ENCODE measurements at regions not wholly inside any gene's neighbourhood (a gene's known extent, or its start where the extent isn't known, plus 50 kb on each side); places are given as distances from the start of the nearest gene placed in this dataset.
"Not testable (repeated sequence)": the region's sequence is repeated elsewhere in the genome, so short reads cannot be mapped to it uniquely, and the experiment has no call there.

- no peak for DNase-seq (ENCODE audit: low read depth)
Observed at GRCh38 chr1:80194221-80194620, 1187.7 kb upstream of the ADGRL4 start.

GRCh38 chr1:80181418-80181817 lies 1174.9 kb upstream of the ADGRL4 start:
- DNase-seq (ENCODE audit: low read depth) = no peak

DNA sequence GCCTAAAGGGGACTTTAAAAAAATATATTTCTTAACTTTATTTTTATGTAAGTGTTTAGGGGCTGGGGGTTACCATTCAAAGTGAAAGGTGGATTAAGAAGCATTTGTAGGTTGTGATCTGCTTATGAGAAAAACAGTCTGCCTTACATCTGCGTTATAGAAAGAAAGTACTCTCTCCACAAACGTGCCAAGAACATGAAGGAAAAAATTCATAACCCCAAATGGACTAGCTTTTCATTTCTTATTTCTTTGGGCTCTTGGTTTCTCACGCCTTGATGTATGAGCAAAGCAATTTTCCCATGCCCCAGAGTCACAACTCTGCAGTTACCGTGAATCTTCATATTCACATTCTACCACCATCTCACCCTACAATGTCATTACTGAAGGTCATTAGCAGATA lies 1165.1 kb upstream of the ADGRL4 start:
- no peak for DNase-seq (ENCODE audit: low read depth)

DNA sequence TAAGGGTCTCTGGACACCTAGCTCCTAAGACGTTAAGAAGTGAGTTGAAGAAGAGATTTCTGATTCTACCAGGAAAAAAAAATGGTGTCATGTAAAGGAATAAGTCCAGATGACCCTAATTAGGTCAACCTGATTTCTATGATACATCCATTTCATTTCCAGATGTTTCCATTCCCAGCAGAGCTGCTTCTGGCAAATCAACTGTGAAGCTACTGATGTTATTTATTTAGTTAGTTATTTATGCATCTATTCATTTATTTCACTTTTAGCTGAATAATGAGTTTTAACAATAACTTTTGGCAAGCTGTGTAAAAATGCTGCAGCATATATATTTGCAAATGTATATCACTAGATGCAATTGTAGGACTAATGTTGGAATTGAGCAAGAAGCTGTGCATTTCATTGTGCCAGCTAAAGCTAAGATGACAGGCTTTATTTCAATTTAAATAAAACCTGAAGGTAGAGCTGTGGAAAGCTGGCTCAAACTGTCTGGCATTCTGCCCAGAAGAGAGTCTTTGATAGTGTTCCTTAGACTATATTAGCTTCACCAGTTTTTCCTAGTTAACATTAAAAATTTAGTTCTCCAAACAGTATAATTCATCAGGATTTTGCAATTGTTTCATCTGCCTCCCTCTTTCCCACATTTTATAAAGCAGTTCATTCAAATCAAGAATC lies 1164.4 kb upstream of the ADGRL4 start:
- no peak for DNase-seq (ENCODE audit: low read depth)

- no peak for DNase-seq (ENCODE audit: low read depth)
Observed at GRCh38 chr1:80164150-80164549, 1157.6 kb upstream of the ADGRL4 start.

DNA sequence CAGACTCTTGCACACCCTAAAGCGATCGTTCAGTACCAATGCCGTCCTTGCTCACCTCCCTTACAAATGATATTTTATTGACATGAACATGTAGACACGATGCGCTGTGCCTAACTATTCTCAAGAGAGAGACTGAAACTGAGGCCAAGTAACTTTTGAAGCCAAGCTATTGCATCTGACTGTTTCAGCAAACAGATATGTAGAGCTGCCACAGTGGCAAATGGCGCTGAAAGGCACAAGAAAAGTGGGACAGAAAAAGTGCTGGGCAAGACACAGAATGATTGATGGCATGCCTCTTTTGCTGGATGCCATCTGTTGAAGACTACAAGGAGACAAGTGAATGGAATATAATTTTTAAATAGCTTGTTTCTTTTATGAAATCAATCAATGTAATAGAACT lies 1157.2 kb upstream of the ADGRL4 start:
- DNase-seq (ENCODE audit: low read depth) = no peak

GRCh38 chr1:80158771-80159170 lies 1152.2 kb upstream of the ADGRL4 start:
- no peak for DNase-seq (ENCODE audit: low read depth)

- no peak for DNase-seq (ENCODE audit: low read depth)
Observed at GRCh38 chr1:80158266-80158665, 1151.7 kb upstream of the ADGRL4 start.

- DNase-seq (ENCODE audit: low read depth) = no peak
Observed at GRCh38 chr1:80155371-80155770, 1148.8 kb upstream of the ADGRL4 start.

- no peak for DNase-seq (ENCODE audit: low read depth)
Observed at GRCh38 chr1:80154176-80154575, 1147.6 kb upstream of the ADGRL4 start.

GRCh38 chr1:80153762-80154161 lies 1147.2 kb upstream of the ADGRL4 start:
- no peak for DNase-seq (ENCODE audit: low read depth)

DNA sequence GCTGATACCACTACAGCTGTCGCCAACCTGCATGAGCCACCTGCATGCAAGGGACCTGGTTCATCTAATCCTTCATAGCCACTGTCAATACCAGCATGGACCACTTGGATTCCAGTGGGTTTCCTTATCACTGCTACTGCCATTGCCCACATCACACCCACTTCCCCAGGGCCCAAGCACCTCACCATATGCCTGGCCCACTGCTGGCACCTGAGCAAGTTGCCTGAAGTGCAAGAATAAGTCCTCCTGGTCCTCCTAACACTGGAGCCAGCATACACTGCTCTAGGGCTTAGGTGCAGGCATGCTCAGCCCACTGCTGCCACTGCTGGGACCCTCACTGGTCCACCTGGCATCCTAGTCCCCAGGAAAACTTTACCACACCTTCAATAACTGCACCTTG lies 1136.8 kb upstream of the ADGRL4 start:
- DNase-seq (ENCODE audit: low read depth) = no peak

GRCh38 chr1:80137946-80138602 lies 1131.5 kb upstream of the ADGRL4 start:
- not testable (repeated sequence) for DNase-seq (ENCODE audit: low read depth)

- DNase-seq (ENCODE audit: low read depth) = no peak
Observed at GRCh38 chr1:80113168-80114038, 1106.9 kb upstream of the ADGRL4 start.

DNA sequence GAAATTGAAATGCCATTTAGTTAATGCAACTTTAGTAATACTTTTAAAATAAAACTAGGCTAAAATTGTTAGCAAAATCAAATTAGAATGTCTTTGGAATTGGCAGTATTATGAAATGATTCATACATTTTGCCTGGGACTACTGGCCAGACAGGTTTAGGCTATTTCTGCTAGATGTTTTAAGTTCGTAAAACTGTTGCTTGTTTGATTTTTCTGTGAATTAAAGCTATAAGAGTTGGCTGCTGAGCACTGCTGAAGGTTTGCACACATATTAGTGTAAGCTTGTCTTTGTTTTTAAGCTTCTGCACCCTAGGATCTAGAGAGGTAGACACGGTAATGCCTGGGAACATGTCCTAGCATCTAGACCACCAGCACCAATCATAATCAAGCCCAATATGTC lies 1094.6 kb upstream of the ADGRL4 start:
- no peak for DNase-seq (ENCODE audit: low read depth)

GRCh38 chr1:80099713-80100112 lies 1093.2 kb upstream of the ADGRL4 start:
- DNase-seq (ENCODE audit: low read depth) = no peak

GRCh38 chr1:80085067-80085466 lies 1078.5 kb upstream of the ADGRL4 start:
- no peak for DNase-seq (ENCODE audit: low read depth)

GRCh38 chr1:80083892-80084291 lies 1077.4 kb upstream of the ADGRL4 start:
- no peak for DNase-seq (ENCODE audit: low read depth)

DNA sequence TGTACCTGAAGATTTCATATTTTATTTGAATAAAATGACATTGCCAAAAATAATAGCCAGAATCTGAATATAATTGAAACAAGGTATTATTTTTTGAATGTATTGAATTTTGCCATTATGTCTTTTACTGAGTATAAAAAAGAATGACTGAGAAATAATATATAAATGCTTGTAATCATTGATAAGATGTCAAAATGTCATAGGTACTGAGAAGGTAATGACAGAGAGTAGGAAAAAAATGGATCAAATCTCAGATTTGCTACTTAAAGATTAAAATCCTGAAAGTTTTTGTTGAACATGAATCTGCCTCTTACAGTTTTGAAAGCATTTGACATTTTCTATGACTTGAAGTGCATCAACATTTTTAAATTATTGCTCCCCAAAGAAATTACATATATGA lies 1069.9 kb upstream of the ADGRL4 start:
- no peak for DNase-seq (ENCODE audit: low read depth)

GRCh38 chr1:80075351-80075750 lies 1068.8 kb upstream of the ADGRL4 start:
- DNase-seq (ENCODE audit: low read depth) = no peak

DNA sequence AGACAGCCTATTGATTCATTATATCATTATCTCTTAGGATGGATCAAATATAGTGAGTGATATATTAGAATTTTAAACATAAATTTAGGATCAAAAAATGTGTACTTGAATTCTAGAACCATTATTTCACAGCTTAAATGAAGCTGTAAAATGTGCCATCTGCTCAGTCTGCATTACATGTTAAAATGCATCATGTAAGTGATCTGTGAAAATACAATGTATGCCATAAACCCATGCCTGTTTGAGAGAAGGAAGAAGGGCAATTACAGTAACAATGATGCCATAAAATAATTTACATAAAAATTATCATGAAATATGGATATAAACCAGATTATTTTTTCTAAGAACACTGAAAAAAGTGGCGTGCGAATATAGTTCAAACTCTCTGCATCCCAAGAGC lies 1066.0 kb upstream of the ADGRL4 start:
- no peak for DNase-seq (ENCODE audit: low read depth)

DNA sequence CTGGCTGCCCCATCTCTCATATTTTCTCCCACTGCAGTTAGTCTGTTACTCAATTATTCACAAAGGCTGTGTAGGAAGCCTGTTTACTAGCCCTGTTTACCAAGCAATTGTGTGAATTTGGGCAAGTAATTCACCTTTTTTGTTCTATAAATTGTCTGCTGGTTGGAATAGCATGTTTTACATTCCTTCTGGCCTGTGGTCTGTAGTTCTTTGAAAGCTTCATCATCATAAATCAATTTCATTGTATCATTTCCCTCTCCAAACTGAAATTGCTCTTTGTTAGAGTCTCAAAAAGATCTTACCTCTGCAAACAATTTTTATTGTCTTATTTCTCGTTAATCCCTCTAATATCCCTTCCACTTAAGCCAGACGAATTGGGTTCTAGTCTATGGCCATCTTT lies 1059.5 kb upstream of the ADGRL4 start:
- no peak for DNase-seq (ENCODE audit: low read depth)

DNA sequence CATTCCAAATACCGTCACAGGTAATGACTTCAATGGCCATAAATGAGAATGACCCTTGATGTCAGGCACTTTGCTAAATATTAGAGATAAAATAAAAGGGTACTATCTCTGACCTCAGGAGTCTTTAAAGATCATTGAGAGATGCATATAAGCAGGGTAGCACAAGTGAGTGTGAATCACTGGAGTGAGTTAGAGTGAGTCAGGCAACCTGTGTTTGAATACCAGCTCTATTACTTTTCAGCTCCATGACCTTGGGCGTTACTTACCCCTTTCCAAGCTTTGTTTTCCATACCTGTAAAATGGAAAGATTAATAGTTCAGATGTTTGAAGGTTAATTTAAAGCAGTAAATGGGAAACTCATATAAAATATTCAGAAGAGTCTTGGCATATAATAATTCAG lies 1058.0 kb upstream of the ADGRL4 start:
- no peak for DNase-seq (ENCODE audit: low read depth)

Measured in stromal cell of bone marrow (primary cell).